Fibroblast of lung (primary cell): ENCODE measurements at regions not wholly inside any gene's neighbourhood (a gene's known extent, or its start where the extent isn't known, plus 50 kb on each side); places are given as distances from the start of the nearest gene placed in this dataset.

ENCODE experiments used
- DNase-seq, 2 donors: peaks; one replicate each; pipeline versions ENCODE4 v3.0.0 to v3.0.0-alpha.2; 2010; ENCODE audit warnings: low read depth in 2 of 2
- H2AFZ ChIP-seq: 2 replicates; pipeline ENCODE4 v1.5.1; 2012; ENCODE audit warnings: low read length, control low read depth, inconsistent platforms
- H3K27ac ChIP-seq: 2 replicates; pipeline ENCODE4 v1.5.1; 2011; ENCODE audit warnings: low read length, control low read depth; ENCODE audit not compliant: insufficient read depth
- H3K27me3 ChIP-seq: 2 replicates; pipeline ENCODE4 v1.5.1; 2011; ENCODE audit warnings: mild to moderate bottlenecking, low read length; ENCODE audit not compliant: control insufficient read depth, insufficient read depth
- H3K36me3 ChIP-seq: 2 replicates; pipeline ENCODE4 v1.5.1; 2011; ENCODE audit warnings: low read length; ENCODE audit not compliant: control insufficient read depth, insufficient read depth
- H3K4me1 ChIP-seq: 2 replicates; pipeline ENCODE4 v1.5.1; 2011; ENCODE audit warnings: low read length; ENCODE audit not compliant: control insufficient read depth, insufficient read depth; ENCODE audit errors: extremely low read depth
- H3K4me2 ChIP-seq: 2 replicates; pipeline ENCODE4 v1.5.1; 2011; ENCODE audit warnings: low read length, control low read depth; ENCODE audit not compliant: insufficient read depth; ENCODE audit errors: extremely low read depth
- H3K4me3 ChIP-seq, 4 experiments: fragments of 200-600 bp in 1 of 4; sonication (generic) in 1 of 4; replicated peaks in 1 of 4; 2 replicates each; pipeline ENCODE4 v1.5.1; 2011 to 2016; ENCODE audit warnings: low read length in 4 of 4, low read depth in 3 of 4, mild to moderate bottlenecking in 3 of 4, control low read depth in 2 of 4, inconsistent platforms in 1 of 4, mixed read lengths in 1 of 4; ENCODE audit not compliant: insufficient read depth in 1 of 4; ENCODE audit errors: control extremely low read depth in 1 of 4
- H3K79me2 ChIP-seq: 2 replicates; pipeline ENCODE4 v1.5.1; 2012; ENCODE audit warnings: mild to moderate bottlenecking, low read length, inconsistent platforms; ENCODE audit not compliant: control insufficient read depth, insufficient read depth
- H3K9ac ChIP-seq: 2 replicates; pipeline ENCODE4 v1.5.1; 2011; ENCODE audit warnings: mild to moderate bottlenecking, low read length, control low read depth; ENCODE audit not compliant: insufficient read depth
- H3K9me3 ChIP-seq: 2 replicates; pipeline ENCODE4 v1.5.1; 2012; ENCODE audit warnings: low read depth, low read length; ENCODE audit not compliant: control insufficient read depth, insufficient read depth
- H4K20me1 ChIP-seq: 2 replicates; pipeline ENCODE4 v1.5.1; 2011; ENCODE audit warnings: low read length; ENCODE audit not compliant: control insufficient read depth, insufficient read depth; ENCODE audit errors: extremely low read depth
- CTCF ChIP-seq, 2 donors: IDR thresholded peaks in 1 of 2; conservative IDR thresholded peaks in 1 of 2; 1 replicate in 1 of 2; 2 replicates in 1 of 2; pipeline ENCODE4 v1.5.1; 2011 to 2012; ENCODE audit warnings: low read length in 2 of 2, control low read depth in 1 of 2, inconsistent platforms in 1 of 2, low read depth in 1 of 2, mild to moderate bottlenecking in 1 of 2
- EZH2 ChIP-seq: IDR thresholded peaks from 2 replicates; pipeline ENCODE4 v1.5.1; 2012; ENCODE audit warnings: low read length, control low read depth, mild to moderate bottlenecking; ENCODE audit errors: missing control alignments

- no peak for DNase-seq
- no peak for TF ChIP-seq CTCF (conservative IDR thresholded peaks at IDR 0.05 in 1 of 2, IDR thresholded peaks at IDR 0.05 in 1 of 2; ENCODE audit: low read depth in 1 of 2, low read length in 2 of 2)
- no peak for TF ChIP-seq EZH2
- H3K4me3 ChIP-seq, result no peak overlapping the region
- no peaks in the 10 kb centered on the region for H3K79me2 ChIP-seq
- H3K4me1 ChIP-seq, result no peaks in the 10 kb centered on the region
- H2AFZ ChIP-seq, result no peak overlapping the region
- no peaks in the 10 kb centered on the region for H4K20me1 ChIP-seq
- no peak overlapping the region for H3K4me2 ChIP-seq
- no peaks in the 10 kb centered on the region for H3K9me3 ChIP-seq
- H3K27ac ChIP-seq, result no peak overlapping the region
- no peak overlapping the region for H3K9ac ChIP-seq
- H3K36me3 ChIP-seq, result no peaks in the 10 kb centered on the region
- H3K27me3 ChIP-seq, result no peaks in the 10 kb centered on the region
Measured at GRCh38 chr4:103292959-103293358, 94.8 kb upstream of the CENPE start.

- H3K36me3 ChIP-seq, result no peaks in the 10 kb centered on the region
- DNase-seq, result no peak
Measured at GRCh38 chr4:103292373-103292772, 94.2 kb upstream of the CENPE start.

GRCh38 chr4:103289186-103289585 lies 91.0 kb upstream of the CENPE start:
- no peak for TF ChIP-seq CTCF (conservative IDR thresholded peaks at IDR 0.05 in 1 of 2, IDR thresholded peaks at IDR 0.05 in 1 of 2; ENCODE audit: low read depth in 1 of 2, low read length in 2 of 2)
- H3K4me2 ChIP-seq, result no peak overlapping the region
- no peak for DNase-seq
- no peak overlapping the region for H3K9ac ChIP-seq
- no peaks in the 10 kb centered on the region for H3K79me2 ChIP-seq
- no peaks in the 10 kb centered on the region for H3K27me3 ChIP-seq
- H3K4me3 ChIP-seq, result no peak overlapping the region
- no peaks in the 10 kb centered on the region for H3K36me3 ChIP-seq
- H3K4me1 ChIP-seq, result no peaks in the 10 kb centered on the region
- no peaks in the 10 kb centered on the region for H4K20me1 ChIP-seq
- no peaks in the 10 kb centered on the region for H3K9me3 ChIP-seq
- no peak overlapping the region for H2AFZ ChIP-seq
- H3K27ac ChIP-seq, result no peak overlapping the region

More at GRCh38 chr4:103292373-103292772, 94.2 kb upstream of the CENPE start:
- no peak overlapping the region for H3K27ac ChIP-seq
- no peaks in the 10 kb centered on the region for H3K79me2 ChIP-seq
- no peaks in the 10 kb centered on the region for H4K20me1 ChIP-seq
- no peak overlapping the region for H2AFZ ChIP-seq
- H3K9me3 ChIP-seq, result no peaks in the 10 kb centered on the region
- H3K27me3 ChIP-seq, result no peaks in the 10 kb centered on the region
- no peak overlapping the region for H3K4me2 ChIP-seq
- H3K4me3 ChIP-seq, result no peak overlapping the region
- TF ChIP-seq CTCF (conservative IDR thresholded peaks at IDR 0.05 in 1 of 2, IDR thresholded peaks at IDR 0.05 in 1 of 2; ENCODE audit: low read depth in 1 of 2, low read length in 2 of 2) (no peak), EZH2 (no peak)
- H3K4me1 ChIP-seq, result no peaks in the 10 kb centered on the region
- H3K9ac ChIP-seq, result no peak overlapping the region
